IMR-90 (cell line): ENCODE measurements at regions not wholly inside any gene's neighbourhood (a gene's known extent, or its start where the extent isn't known, plus 50 kb on each side); places are given as distances from the start of the nearest gene placed in this dataset.

Source experiments
- ATAC-seq: fragments of 200-7000 bp; cut with Tn5 transposase; 2 replicates; pipeline ENCODE4 v1.9.1; 2020; ENCODE audit warnings: low read depth, mild to moderate bottlenecking, moderate library complexity
- BruUV-seq: library from RNA; stranded (reverse); fragments of 400-500 nt; replicated peaks from 2 replicates; lab custom pipeline; 2021; lab: Mats Ljungman, UMichigan
- CTCF ChIA-PET: fragments of 300-600 bp; formaldehyde crosslinking; extraction: SDS; loops from one replicate; lab custom pipeline; 2021; ENCODE audit warnings: antibody characterized with exemption; lab: Yijun Ruan, JAX
- POLR2A ChIA-PET: fragments of 300-600 bp; sonication (Branson Sonifier 250); formaldehyde crosslinking; loops from one replicate; lab custom pipeline; 2022; ENCODE audit warnings: antibody characterized with exemption; ENCODE audit not compliant: unreplicated experiment; lab: Charles Lee
- DNase-seq: peaks from one replicate; pipeline ENCODE4 v3.0.0; 2013
- H2AFZ ChIP-seq: replicated peaks from 2 replicates; pipeline ENCODE3; 2013; ENCODE audit warnings: low read length, mild to moderate bottlenecking; ENCODE audit not compliant: poor library complexity
- H2AK5ac ChIP-seq: 2 replicates; pipeline ENCODE4 v1.6.1; 2013; ENCODE audit warnings: low read depth, low read length, inconsistent platforms
- H2AK9ac ChIP-seq: replicated peaks from 2 replicates; pipeline ENCODE3; 2013; ENCODE audit warnings: mild to moderate bottlenecking, low read depth, low read length, moderate library complexity; ENCODE audit not compliant: poor library complexity
- H2BK120ac ChIP-seq: 2 replicates; pipeline ENCODE4 v1.6.1; 2013; ENCODE audit warnings: low read depth, low read length, inconsistent platforms
- H2BK15ac ChIP-seq: 3 replicates; pipeline ENCODE4 v1.6.1; 2013; ENCODE audit warnings: low read depth, low read length, inconsistent platforms
- H2BK20ac ChIP-seq: 2 replicates; pipeline ENCODE4 v1.6.1; 2013; ENCODE audit warnings: low read depth, mild to moderate bottlenecking, inconsistent platforms, low read length, moderate library complexity
- H2BK5ac ChIP-seq: 2 replicates; pipeline ENCODE4 v1.6.1; 2013; ENCODE audit warnings: mild to moderate bottlenecking, low read depth, low read length, inconsistent platforms; ENCODE audit not compliant: poor library complexity, severe bottlenecking
- H3K14ac ChIP-seq: replicated peaks from 2 replicates; pipeline ENCODE4 v1.6.1; 2013; ENCODE audit warnings: low read depth, low read length, inconsistent platforms
- H3K18ac ChIP-seq: 2 replicates; pipeline ENCODE4 v1.6.1; 2013; ENCODE audit warnings: low read depth, low read length, control low read depth
- H3K23ac ChIP-seq: 2 replicates; pipeline ENCODE4 v1.6.1; 2013; ENCODE audit warnings: low read depth, low read length, inconsistent platforms
- H3K27ac ChIP-seq: 2 replicates; pipeline ENCODE4 v1.5.1; 2013; ENCODE audit warnings: mild to moderate bottlenecking, control low read depth, low read length; ENCODE audit not compliant: insufficient read depth
- H3K27me3 ChIP-seq: 2 replicates; pipeline ENCODE4 v1.6.1; 2013; ENCODE audit warnings: low read length; ENCODE audit not compliant: control insufficient read depth, insufficient read depth
- H3K36me3 ChIP-seq: 2 replicates; pipeline ENCODE4 v1.6.1; 2013; ENCODE audit warnings: low read length, mixed read lengths; ENCODE audit not compliant: control insufficient read depth, insufficient read depth
- H3K4ac ChIP-seq: 2 replicates; pipeline ENCODE4 v1.6.1; 2013; ENCODE audit warnings: low read depth, low read length, inconsistent platforms
- H3K4me1 ChIP-seq: 2 replicates; pipeline ENCODE4 v1.6.1; 2013; ENCODE audit warnings: low read length, mixed read lengths; ENCODE audit not compliant: control insufficient read depth, insufficient read depth
- H3K4me2 ChIP-seq: 2 replicates; pipeline ENCODE4 v1.6.1; 2013; ENCODE audit warnings: low read depth, mild to moderate bottlenecking, control low read depth, low read length, moderate library complexity
- H3K4me3 ChIP-seq: 2 replicates; pipeline ENCODE4 v1.5.1; 2013; ENCODE audit warnings: low read depth, mild to moderate bottlenecking, control low read depth, low read length, moderate library complexity; ENCODE audit not compliant: insufficient read depth
- H3K56ac ChIP-seq: 2 replicates; pipeline ENCODE4 v1.6.1; 2013; ENCODE audit warnings: low read length, inconsistent platforms; ENCODE audit not compliant: insufficient read depth; ENCODE audit errors: extremely low read depth
- H3K79me1 ChIP-seq, 2 experiments: 2 replicates each; pipeline ENCODE4 v1.6.1; 2013; ENCODE audit warnings: low read length in 2 of 2, inconsistent platforms in 1 of 2, low read depth in 1 of 2
- H3K9ac ChIP-seq: 2 replicates; pipeline ENCODE4 v1.6.1; 2013; ENCODE audit warnings: low read depth, low read length, control low read depth
- H3K9me1 ChIP-seq: 2 replicates; pipeline ENCODE4 v1.6.1; 2013; ENCODE audit warnings: low read length, inconsistent platforms; ENCODE audit not compliant: insufficient read depth
- H3K9me3 ChIP-seq: 2 replicates; pipeline ENCODE4 v1.6.1; 2013; ENCODE audit warnings: low read length; ENCODE audit not compliant: control insufficient read depth, insufficient read depth
- H4K20me1 ChIP-seq: 2 replicates; pipeline ENCODE4 v1.6.1; 2013; ENCODE audit warnings: low read length, inconsistent platforms; ENCODE audit not compliant: insufficient read depth
- H4K5ac ChIP-seq: 2 replicates; pipeline ENCODE4 v1.6.1; 2013; ENCODE audit warnings: mild to moderate bottlenecking, low read depth, low read length, control low read depth
- H4K8ac ChIP-seq, 2 experiments: 2 replicates each; pipeline ENCODE4 v1.6.1; 2013; ENCODE audit warnings: low read depth in 2 of 2, low read length in 2 of 2, control low read depth in 1 of 2, inconsistent platforms in 1 of 2
- H4K91ac ChIP-seq: 2 replicates; pipeline ENCODE4 v1.6.1; 2013; ENCODE audit warnings: low read depth, low read length, inconsistent platforms; ENCODE audit not compliant: insufficient read depth
- BHLHE40 ChIP-seq: fragments of 150-350 bp; IDR thresholded peaks from 2 replicates; pipeline ENCODE4 v1.6.1; 2016; ENCODE audit warnings: mild to moderate bottlenecking, low read depth, low read length
- CEBPB ChIP-seq: IDR thresholded peaks from 2 replicates; pipeline ENCODE4 v1.6.1; 2012; ENCODE audit warnings: low read depth, low read length, improper control_type of control experiment
- CHD1 ChIP-seq: IDR thresholded peaks from 2 replicates; pipeline ENCODE4 v1.6.1; 2012; ENCODE audit warnings: low read depth, low read length, improper control_type of control experiment
- CTCF ChIP-seq: conservative IDR thresholded peaks from 2 replicates; pipeline ENCODE4 v1.5.1; 2012; ENCODE audit warnings: mild to moderate bottlenecking, low read depth, low read length, improper control_type of control experiment
- FOS ChIP-seq: fragments of 150-350 bp; IDR thresholded peaks from 2 replicates; pipeline ENCODE4 v1.6.1; 2016; ENCODE audit warnings: low read depth, low read length
- MAFK ChIP-seq: IDR thresholded peaks from 2 replicates; pipeline ENCODE4 v1.6.1; 2012; ENCODE audit warnings: low read depth, low read length, improper control_type of control experiment
- MAZ ChIP-seq: IDR thresholded peaks from 2 replicates; pipeline ENCODE4 v1.6.1; 2012; ENCODE audit warnings: low read depth, mild to moderate bottlenecking, low read length, improper control_type of control experiment, moderate library complexity, borderline replicate concordance
- MXI1 ChIP-seq: IDR thresholded peaks from 2 replicates; pipeline ENCODE4 v1.6.1; 2012; ENCODE audit warnings: low read depth, mild to moderate bottlenecking, low read length, moderate library complexity, borderline replicate concordance
- NFE2L2 ChIP-seq: fragments of 150-350 bp; IDR thresholded peaks from 2 replicates; pipeline ENCODE4 v1.6.1; 2016; ENCODE audit warnings: low read depth, mild to moderate bottlenecking, low read length
- RAD21 ChIP-seq: IDR thresholded peaks from 2 replicates; pipeline ENCODE4 v1.6.1; 2012; ENCODE audit warnings: low read length, improper control_type of control experiment
- RCOR1 ChIP-seq: IDR thresholded peaks from 2 replicates; pipeline ENCODE4 v1.6.1; 2012; ENCODE audit warnings: mild to moderate bottlenecking, low read length, improper control_type of control experiment; ENCODE audit not compliant: insufficient replicate concordance
- SMC3 ChIP-seq: fragments of 150-350 bp; IDR thresholded peaks from 2 replicates; pipeline ENCODE4 v1.6.1; 2016; ENCODE audit warnings: low read depth, mild to moderate bottlenecking, antibody characterized with exemption, low read length, moderate library complexity
- USF2 ChIP-seq: fragments of 150-350 bp; IDR thresholded peaks from 2 replicates; pipeline ENCODE4 v1.6.1; 2017; ENCODE audit warnings: mild to moderate bottlenecking, antibody characterized with exemption, low read length, low read depth
- WGBS, 2 experiments: methylation state at CpG; one replicate each; pipeline versions ENCODE4 v1.1.5 to v1.1.7; 2013; ENCODE audit warnings: missing lambda C conversion rate in 2 of 2; ENCODE audit not compliant: insufficient read length in 1 of 2; ENCODE audit errors: extremely low coverage in 2 of 2; 5-methylcytosine and 5-hydroxymethylcytosine counted together
- dilution Hi-C: fragments of 300-500 bp; cut with HindIII; formaldehyde crosslinking; loops from one replicate; pipeline ENCODE4 v1.14.3; 2018; ENCODE audit warnings: low sequenced_read_pairs; ENCODE audit not compliant: unreplicated experiment
- in situ Hi-C: fragments of 300-500 bp; cut with MboI; formaldehyde crosslinking; loops from 3 replicates; pipeline ENCODE4 v1.14.3; 2019; ENCODE audit warnings: low sequenced_read_pairs, inconsistent platforms, mixed read lengths
- intact Hi-C: fragments of 100-400 bp; cut with micrococcal nuclease; formaldehyde crosslinking; loops from 2 replicates; pipeline ENCODE4 v1.10.0; 2022

- Histone ChIP-seq H4K5ac (peak overlapping the region; percentile 46), H3K9me1 (peaks cover 7% of the 10 kb centered on the region; the same call in 1 of the 2 replicates), H4K20me1 (no peaks in the 10 kb centered on the region), H2BK15ac (peak overlapping the region; percentile 83; the same call in 2 of the 3 replicates), H3K79me1 (peaks cover 9 to 12% of the 10 kb centered on the region in 2 experiments; a peak in 2 of 4 replicates), H3K4me2 (no peak overlapping the region), H2AK9ac (no peak overlapping the region), H2AK5ac (no peak overlapping the region), H3K27ac (0 out of 2 replicates have a peak overlapping the region, but pooled peaks have one; percentile 21), H2BK20ac (peak overlapping the region; percentile 85; the same call in 1 of the 2 replicates), H2AFZ (no peak overlapping the region), H2BK120ac (peak overlapping the region; percentile 54), H4K91ac (peak overlapping the region; percentile 27; the same call in 1 of the 2 replicates), H3K4me3 (no peak overlapping the region), H3K9me3 (no peaks in the 10 kb centered on the region), H3K14ac (no peak overlapping the region), H3K9ac (no peak overlapping the region), H3K23ac (no peak overlapping the region), H3K27me3 (no peaks in the 10 kb centered on the region), H3K36me3 (no peaks in the 10 kb centered on the region), H3K18ac (peak overlapping the region; percentile 77), H4K8ac (0 out of 4 replicates have a peak overlapping the region, but pooled peaks of 1 of the 2 experiments have one; percentile 10), H3K4me1 (peaks cover 12% of the 10 kb centered on the region), H3K4ac (peak overlapping the region; percentile 65; the same call in 1 of the 2 replicates), H2BK5ac (no peak overlapping the region), H3K56ac (no peak overlapping the region)
- in situ Hi-C loops = no loop called here
- no CpG with 5 or more reads among the region's 1 CpG for WGBS, 2 experiments
- BruUV-seq = no TSS peak
- DNase-seq (no peak), ATAC-seq (no peak)
- intact Hi-C loops = no loop called here
- TF ChIP-seq USF2 (no peak), MAZ (no peak), CTCF (no peak), BHLHE40 (no peak), CEBPB (no peak), MAFK (no peak), NFE2L2 (no peak), FOS (no peak), RAD21 (no peak), RCOR1 (no peak), MXI1 (no peak), CHD1 (no peak), SMC3 (no peak)
- dilution Hi-C loops = no loop called here
- ChIA-PET POLR2A (no interaction called here), CTCF (no interaction called here)
These were observed 481.0 kb upstream of the TNP1 start for GRCh38 chr2:217340899-217341298.
